Frontal cortex (tissue), 3 donors: ENCODE measurements at regions not wholly inside any gene's neighbourhood (a gene's known extent, or its start where the extent isn't known, plus 50 kb on each side); places are given as distances from the start of the nearest gene placed in this dataset.

Experiments
- DNase-seq, 2 donors: peaks; one replicate each; pipeline ENCODE4 v3.0.0; 2012; ENCODE audit warnings: low spot score in 2 of 2
- FAIRE-seq: peaks from 2 replicates; lab custom pipeline; 2012; peaks lifted over from hg19 to GRCh38; lab: Jason Lieb, UNC
- donor health status: control.
- donor health status: control.
- donor health status: control.

GRCh38 chr11:122333467-122333866 lies 217.5 kb upstream of the BLID start:
- no peak for DNase-seq
- FAIRE-seq: no peak

GRCh38 chr11:122331079-122331478 lies 215.1 kb upstream of the BLID start:
- FAIRE-seq: no peak
- DNase-seq: no peak

GRCh38 chr11:122330279-122330965 lies 214.4 kb upstream of the BLID start:
- no peak for DNase-seq
- no peak for FAIRE-seq

GRCh38 chr11:122327528-122327927 lies 211.5 kb upstream of the BLID start:
- FAIRE-seq (no peak), DNase-seq (no peak)

- no peak for DNase-seq
- no peak for FAIRE-seq
These were observed 207.9 kb upstream of the BLID start for GRCh38 chr11:122323754-122324421.

GRCh38 chr11:122322329-122322728 lies 206.3 kb upstream of the BLID start:
- FAIRE-seq: no peak
- no peak for DNase-seq

GRCh38 chr11:122320671-122321070 lies 204.7 kb upstream of the BLID start:
- FAIRE-seq (no peak), DNase-seq (no peak)

GRCh38 chr11:122319691-122320620 lies 203.9 kb upstream of the BLID start:
- no peak for DNase-seq
- FAIRE-seq: no peak

GRCh38 chr11:122319085-122319484 lies 203.1 kb upstream of the BLID start:
- FAIRE-seq (no peak), DNase-seq (no peak)

- DNase-seq (no peak), FAIRE-seq (no peak)
These were observed 201.3 kb upstream of the BLID start for GRCh38 chr11:122317305-122317704.

GRCh38 chr11:122313581-122313980 lies 197.6 kb upstream of the BLID start:
- DNase-seq: no peak
- no peak for FAIRE-seq

GRCh38 chr11:122311216-122311755 lies 195.3 kb upstream of the BLID start:
- no peak for DNase-seq
- no peak for FAIRE-seq

- FAIRE-seq (no peak), DNase-seq (no peak)
These were observed 194.8 kb upstream of the BLID start for GRCh38 chr11:122310766-122311165.

GRCh38 chr11:122309262-122309925 lies 193.4 kb upstream of the BLID start:
- DNase-seq (no peak), FAIRE-seq (no peak)

GRCh38 chr11:122308226-122308625 lies 192.2 kb upstream of the BLID start:
- FAIRE-seq (no peak), DNase-seq (no peak)

- DNase-seq (no peak), FAIRE-seq (no peak)
These were observed 191.5 kb upstream of the BLID start for GRCh38 chr11:122307476-122308035.

GRCh38 chr11:122306831-122307391 lies 190.9 kb upstream of the BLID start:
- DNase-seq (no peak), FAIRE-seq (no peak)

- no peak for FAIRE-seq
- DNase-seq: no peak
These were observed 189.7 kb upstream of the BLID start for GRCh38 chr11:122305426-122306320.
